ENCODE measurements at regions not wholly inside any gene's neighbourhood (a gene's known extent, or its start where the extent isn't known, plus 50 kb on each side); places are given as distances from the start of the nearest gene placed in this dataset.

GRCh38 chr7:119826547-119826946 lies 446.4 kb upstream of the KCND2 start:
- no peak overlapping the region for H3K4me3 Mint-ChIP-seq
- Histone ChIP-seq H3K9me3 (ENCODE audit: control insufficient read depth, low read length) (no peaks in the 10 kb centered on the region), H3K27me3 (ENCODE audit: control insufficient read depth, insufficient read depth, low read length, poor library complexity, severe bottlenecking) (no peaks in the 10 kb centered on the region), H3K36me3 (ENCODE audit: control insufficient read depth, insufficient read depth, low read length) (no peaks in the 10 kb centered on the region), H3K4me1 (ENCODE audit: control insufficient read depth, insufficient read depth, low read length) (no peaks in the 10 kb centered on the region), H3K9ac (ENCODE audit: extremely low read depth, low read length, poor library complexity, severe bottlenecking) (no peak overlapping the region), H3K4me3 (ENCODE audit: low read length) (no peak overlapping the region), H3K27ac (ENCODE audit: low read depth, low read length) (no peak overlapping the region)
- H3K36me3 Mint-ChIP-seq (ENCODE audit: low read depth) = no peaks in the 10 kb centered on the region
- no peaks in the 10 kb centered on the region for H3K27me3 Mint-ChIP-seq (ENCODE audit: insufficient read depth)
- 100% methylated on average over 1 of the region's 1 CpG; no CpG with 5 or more reads in 1 of the 2 experiments for WGBS, 2 experiments (ENCODE audit: insufficient coverage in 1 of 2, insufficient read length in 1 of 2)
- TF ChIP-seq, protein P1, sequence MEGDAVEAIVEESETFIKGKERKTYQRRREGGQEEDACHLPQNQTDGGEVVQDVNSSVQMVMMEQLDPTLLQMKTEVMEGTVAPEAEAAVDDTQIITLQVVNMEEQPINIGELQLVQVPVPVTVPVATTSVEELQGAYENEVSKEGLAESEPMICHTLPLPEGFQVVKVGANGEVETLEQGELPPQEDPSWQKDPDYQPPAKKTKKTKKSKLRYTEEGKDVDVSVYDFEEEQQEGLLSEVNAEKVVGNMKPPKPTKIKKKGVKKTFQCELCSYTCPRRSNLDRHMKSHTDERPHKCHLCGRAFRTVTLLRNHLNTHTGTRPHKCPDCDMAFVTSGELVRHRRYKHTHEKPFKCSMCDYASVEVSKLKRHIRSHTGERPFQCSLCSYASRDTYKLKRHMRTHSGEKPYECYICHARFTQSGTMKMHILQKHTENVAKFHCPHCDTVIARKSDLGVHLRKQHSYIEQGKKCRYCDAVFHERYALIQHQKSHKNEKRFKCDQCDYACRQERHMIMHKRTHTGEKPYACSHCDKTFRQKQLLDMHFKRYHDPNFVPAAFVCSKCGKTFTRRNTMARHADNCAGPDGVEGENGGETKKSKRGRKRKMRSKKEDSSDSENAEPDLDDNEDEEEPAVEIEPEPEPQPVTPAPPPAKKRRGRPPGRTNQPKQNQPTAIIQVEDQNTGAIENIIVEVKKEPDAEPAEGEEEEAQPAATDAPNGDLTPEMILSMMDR (conservative IDR thresholded peaks at IDR 0.05) = no peak
- no peak overlapping the region for H3K27ac Mint-ChIP-seq
- no peaks in the 10 kb centered on the region for H3K4me1 Mint-ChIP-seq
- no peaks in the 10 kb centered on the region for H3K9me3 Mint-ChIP-seq
- DNase-seq = no peak

DNA sequence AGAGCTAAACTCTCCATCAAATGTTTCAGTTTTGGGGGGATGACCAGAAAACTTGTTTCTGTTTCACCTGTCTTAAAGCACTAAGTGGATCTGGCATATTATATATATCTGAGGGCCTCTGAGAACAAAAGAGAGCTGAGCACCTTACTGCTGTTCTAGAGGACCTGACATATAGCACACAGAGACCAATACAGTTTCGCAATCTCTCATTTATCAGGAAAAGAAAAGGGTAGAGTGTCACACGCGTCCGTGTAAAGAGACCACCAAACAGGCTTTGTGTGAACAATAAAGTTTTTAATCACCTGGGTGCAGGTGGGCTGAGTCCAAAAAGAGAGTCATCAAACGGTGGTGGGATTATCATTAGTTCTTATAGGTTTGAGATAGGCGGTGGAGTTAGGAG lies 434.5 kb upstream of the KCND2 start:
- H3K4me1 Mint-ChIP-seq = no peaks in the 10 kb centered on the region
- Histone ChIP-seq H3K36me3 (ENCODE audit: control insufficient read depth, insufficient read depth, low read length) (no peaks in the 10 kb centered on the region), H3K27ac (ENCODE audit: low read depth, low read length) (no peak overlapping the region), H3K4me1 (ENCODE audit: control insufficient read depth, insufficient read depth, low read length) (no peaks in the 10 kb centered on the region), H3K9ac (ENCODE audit: extremely low read depth, low read length, poor library complexity, severe bottlenecking) (no peak overlapping the region), H3K9me3 (ENCODE audit: control insufficient read depth, low read length) (no peaks in the 10 kb centered on the region), H3K27me3 (ENCODE audit: control insufficient read depth, insufficient read depth, low read length, poor library complexity, severe bottlenecking) (no peaks in the 10 kb centered on the region), H3K4me3 (ENCODE audit: low read length) (no peak overlapping the region)
- H3K4me3 Mint-ChIP-seq = no peak overlapping the region
- WGBS, 2 experiments (ENCODE audit: insufficient coverage in 1 of 2, insufficient read length in 1 of 2) = 75 to 94% methylated on average over 1 to 6 of the region's 6 CpGs
- H3K36me3 Mint-ChIP-seq (ENCODE audit: low read depth) = no peaks in the 10 kb centered on the region
- H3K9me3 Mint-ChIP-seq = peaks cover 3% of the 10 kb centered on the region
- DNase-seq = no peak
- no peaks in the 10 kb centered on the region for H3K27me3 Mint-ChIP-seq (ENCODE audit: insufficient read depth)
- TF ChIP-seq, protein P1 (conservative IDR thresholded peaks at IDR 0.05) = no peak
- no peak overlapping the region for H3K27ac Mint-ChIP-seq

DNA sequence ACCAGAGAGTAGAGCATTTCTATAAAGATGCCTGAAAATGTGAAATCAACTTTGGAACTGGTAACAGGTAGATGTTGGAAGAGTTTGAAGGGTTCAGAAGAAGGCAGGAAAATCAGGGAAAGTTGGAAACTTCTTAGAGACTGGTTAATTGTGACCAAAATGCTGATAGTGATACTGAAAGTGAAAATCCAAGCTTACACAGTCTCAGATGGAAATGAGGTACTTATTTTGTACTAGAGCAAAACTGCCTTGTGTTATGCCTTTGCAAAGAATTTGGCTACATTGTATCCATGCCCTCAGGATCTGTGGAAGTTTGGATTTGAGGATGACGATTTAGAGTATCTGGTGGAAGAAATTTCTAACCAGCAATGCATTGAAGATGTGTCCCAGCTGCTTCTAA lies 430.6 kb upstream of the KCND2 start:
- WGBS, 2 experiments (ENCODE audit: insufficient coverage in 1 of 2, insufficient read length in 1 of 2) = 84% methylated on average over 1 of the region's 1 CpG; no CpG with 5 or more reads in 1 of the 2 experiments
- H3K4me1 Mint-ChIP-seq = no peaks in the 10 kb centered on the region
- Histone ChIP-seq H3K9me3 (ENCODE audit: control insufficient read depth, low read length) (no peaks in the 10 kb centered on the region), H3K27ac (ENCODE audit: low read depth, low read length) (no peak overlapping the region), H3K4me1 (ENCODE audit: control insufficient read depth, insufficient read depth, low read length) (no peaks in the 10 kb centered on the region), H3K36me3 (ENCODE audit: control insufficient read depth, insufficient read depth, low read length) (no peaks in the 10 kb centered on the region), H3K27me3 (ENCODE audit: control insufficient read depth, insufficient read depth, low read length, poor library complexity, severe bottlenecking) (no peaks in the 10 kb centered on the region), H3K4me3 (ENCODE audit: low read length) (no peak overlapping the region), H3K9ac (ENCODE audit: extremely low read depth, low read length, poor library complexity, severe bottlenecking) (no peak overlapping the region)
- no peaks in the 10 kb centered on the region for H3K36me3 Mint-ChIP-seq (ENCODE audit: low read depth)
- no peak for DNase-seq
- TF ChIP-seq, protein P1 (conservative IDR thresholded peaks at IDR 0.05) = no peak
- H3K9me3 Mint-ChIP-seq = peaks cover 3% of the 10 kb centered on the region
- no peaks in the 10 kb centered on the region for H3K27me3 Mint-ChIP-seq (ENCODE audit: insufficient read depth)
- no peak overlapping the region for H3K27ac Mint-ChIP-seq
- H3K4me3 Mint-ChIP-seq = no peak overlapping the region

Data from endodermal cell (in vitro differentiated cells).